Mesodermal cell (in vitro differentiated cells): ENCODE measurements at regions not wholly inside any gene's neighbourhood (a gene's known extent, or its start where the extent isn't known, plus 50 kb on each side); places are given as distances from the start of the nearest gene placed in this dataset.

Source experiments
- H3K27ac ChIP-seq: 2 replicates; pipeline ENCODE4 v1.7.0; 2013; ENCODE audit warnings: mild to moderate bottlenecking, low read depth, low read length, moderate library complexity; ENCODE audit not compliant: severe bottlenecking
- H3K36me3 ChIP-seq: 2 replicates; pipeline ENCODE4 v1.7.1; 2013; ENCODE audit warnings: mild to moderate bottlenecking, low read length, moderate library complexity; ENCODE audit not compliant: control insufficient read depth, insufficient read depth
- H3K4me1 ChIP-seq: one replicate; pipeline ENCODE4 v1.7.1; 2013; ENCODE audit warnings: mild to moderate bottlenecking, low read length; ENCODE audit not compliant: insufficient read depth, control insufficient read depth, poor library complexity, severe bottlenecking
- H3K4me3 ChIP-seq: 2 replicates; pipeline ENCODE4 v1.7.0; 2013; ENCODE audit warnings: low read length, control low read depth, mild to moderate bottlenecking; ENCODE audit not compliant: insufficient read depth, poor library complexity, severe bottlenecking; ENCODE audit errors: extremely low read depth
- H3K9me3 ChIP-seq: 2 replicates; pipeline ENCODE4 v1.7.1; 2013; ENCODE audit warnings: mild to moderate bottlenecking, low read length, moderate library complexity; ENCODE audit not compliant: control insufficient read depth
- WGBS, 2 experiments: methylation state at CpG; one replicate each; pipeline ENCODE4 v1.1.5; 2013; ENCODE audit warnings: missing lambda C conversion rate in 2 of 2; ENCODE audit not compliant: insufficient coverage in 2 of 2; 5-methylcytosine and 5-hydroxymethylcytosine counted together

DNA sequence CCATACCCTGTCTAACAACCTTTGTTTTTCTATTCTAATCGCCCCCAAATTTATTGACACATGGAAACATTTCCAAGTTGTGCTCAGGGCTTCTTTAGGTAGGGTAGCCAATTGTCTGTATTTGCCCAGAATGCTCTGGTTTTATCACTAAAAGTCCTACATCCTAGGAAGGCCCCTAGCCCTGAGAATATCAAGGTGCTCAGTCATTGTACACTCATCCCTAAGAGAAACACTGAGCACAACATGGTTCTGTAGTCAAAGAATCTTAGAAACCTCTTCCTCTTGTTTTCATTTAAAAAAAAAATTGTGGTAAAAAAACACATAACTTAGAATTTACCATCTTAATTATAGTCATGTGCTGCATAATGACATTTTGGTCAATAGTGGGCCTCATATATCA is 69.0 kb upstream of the BASP1 start:
- Histone ChIP-seq H3K9me3 (no peaks in the 10 kb centered on the region), H3K36me3 (no peaks in the 10 kb centered on the region), H3K4me3 (no peak overlapping the region), H3K4me1 (peaks cover 15% of the 10 kb centered on the region), H3K27ac (no peak overlapping the region)
- no CpG with 5 or more reads among the region's 1 CpG for WGBS, 2 experiments

DNA sequence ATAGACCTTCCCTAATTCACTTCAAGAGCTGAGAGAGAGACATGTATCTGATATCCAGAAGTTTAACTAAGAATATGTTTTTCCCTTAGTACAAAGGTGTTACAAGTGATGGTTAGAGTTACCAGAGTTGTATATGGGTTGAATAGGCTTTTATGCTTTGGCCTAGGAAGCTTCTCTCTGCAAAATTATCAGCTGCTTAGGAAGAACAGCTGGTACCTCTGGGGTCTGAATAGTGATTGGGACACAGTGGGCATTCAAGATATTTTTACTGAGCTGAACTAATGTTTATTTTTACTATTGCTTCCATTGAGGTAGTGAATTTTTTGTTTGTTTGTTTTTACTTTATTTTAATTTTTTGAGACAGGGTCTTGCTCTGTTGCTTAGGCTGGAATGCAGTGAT is 67.6 kb upstream of the BASP1 start:
- Histone ChIP-seq H3K27ac (no peak overlapping the region), H3K36me3 (no peaks in the 10 kb centered on the region), H3K9me3 (no peaks in the 10 kb centered on the region), H3K4me3 (no peak overlapping the region), H3K4me1 (peaks cover 15% of the 10 kb centered on the region)

DNA sequence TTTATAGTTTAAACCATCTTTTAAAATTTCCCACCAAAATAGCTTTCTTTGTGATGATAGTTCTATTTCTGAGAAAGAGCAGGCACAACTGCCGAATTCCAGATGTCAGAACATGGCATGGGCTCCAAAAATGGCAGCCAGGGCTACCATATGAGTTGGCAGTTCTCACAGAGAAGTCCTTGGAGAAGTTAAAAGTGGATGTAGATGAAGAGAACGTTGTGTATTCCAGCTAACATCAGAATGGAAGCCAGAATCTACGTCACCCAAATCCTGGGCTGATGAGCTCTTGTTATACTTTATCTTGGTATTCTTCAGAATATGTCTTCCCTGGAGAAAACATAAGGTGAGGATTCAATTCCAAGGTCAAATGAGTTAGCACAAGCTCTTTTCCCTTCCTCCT is 66.9 kb upstream of the BASP1 start:
- H3K4me1 ChIP-seq, result peaks cover 15% of the 10 kb centered on the region
- H3K4me3 ChIP-seq, result no peak overlapping the region
- H3K27ac ChIP-seq, result no peak overlapping the region
- H3K9me3 ChIP-seq, result no peaks in the 10 kb centered on the region
- no peaks in the 10 kb centered on the region for H3K36me3 ChIP-seq
- 93 to 100% methylated on average over 1 to 2 of the region's 3 CpGs for WGBS, 2 experiments

DNA sequence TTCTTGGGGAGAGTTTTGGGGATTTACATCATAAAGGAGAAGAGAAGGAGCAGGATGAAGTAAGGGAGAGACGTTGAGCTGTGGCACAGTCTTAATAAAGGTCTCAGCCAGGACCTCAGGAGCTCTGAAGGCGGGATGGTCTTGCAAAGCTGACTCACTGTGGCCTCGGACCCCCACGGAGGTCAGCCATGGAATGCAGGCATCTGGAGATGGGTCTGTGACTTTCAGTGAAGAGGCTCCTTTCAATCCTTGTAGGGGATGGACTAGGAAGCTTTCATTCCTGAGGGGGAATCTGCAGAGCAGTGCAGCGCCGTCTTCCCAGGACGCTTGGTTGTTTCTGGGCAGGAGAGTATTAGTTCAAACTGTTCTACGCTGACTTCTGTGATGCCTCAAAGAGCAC is 65.7 kb upstream of the BASP1 start:
- H3K27ac ChIP-seq, result no peak overlapping the region
- no peaks in the 10 kb centered on the region for H3K36me3 ChIP-seq
- no peaks in the 10 kb centered on the region for H3K9me3 ChIP-seq
- H3K4me3 ChIP-seq, result no peak overlapping the region
- peaks cover 15% of the 10 kb centered on the region for H3K4me1 ChIP-seq
- 45 to 48% methylated on average over 4 to 8 of the region's 8 CpGs for WGBS, 2 experiments

DNA sequence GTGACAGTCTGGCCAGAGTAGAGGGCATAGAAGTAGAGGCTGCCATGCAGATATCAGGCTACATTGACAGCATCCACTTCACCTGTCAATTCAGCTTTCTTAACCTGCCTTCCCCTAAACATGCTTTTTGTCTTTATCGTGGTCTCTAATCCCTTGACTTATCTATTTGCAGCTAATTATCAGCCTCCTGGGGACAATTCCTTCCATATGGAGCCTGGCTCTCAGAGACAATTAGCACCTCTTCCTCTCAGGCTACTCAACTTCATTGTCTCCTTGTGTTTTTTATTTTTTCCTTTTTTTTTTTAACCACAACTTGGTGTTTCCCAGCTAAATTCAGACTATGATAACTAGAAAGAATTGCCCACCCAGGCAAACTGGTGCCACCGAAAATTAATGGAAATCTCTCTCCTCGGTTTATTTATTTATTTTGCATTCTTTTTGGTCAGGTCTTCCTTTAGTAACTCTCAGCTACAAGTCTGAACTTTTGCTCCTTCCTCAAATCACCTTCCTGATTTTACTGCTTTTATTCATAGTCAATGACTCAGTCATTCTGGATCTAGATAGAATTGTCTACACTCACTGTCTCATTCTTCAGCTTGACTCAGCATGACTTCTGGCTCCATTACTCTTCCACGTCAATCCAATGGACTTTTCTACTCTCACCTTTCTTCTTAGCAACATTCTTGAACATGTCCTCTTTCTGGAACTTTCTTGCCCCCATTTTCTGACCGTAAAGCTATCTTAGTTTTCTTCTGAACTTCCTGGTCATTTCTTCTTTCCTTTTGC is 63.0 kb upstream of the BASP1 start:
- no peak overlapping the region for H3K4me3 ChIP-seq
- H3K36me3 ChIP-seq, result no peaks in the 10 kb centered on the region
- H3K4me1 ChIP-seq, result peaks cover 25% of the 10 kb centered on the region
- WGBS, 2 experiments, result 64 to 88% methylated on average over 3 to 5 of the region's 5 CpGs
- no peak overlapping the region for H3K27ac ChIP-seq
- peaks cover 6% of the 10 kb centered on the region for H3K9me3 ChIP-seq

DNA sequence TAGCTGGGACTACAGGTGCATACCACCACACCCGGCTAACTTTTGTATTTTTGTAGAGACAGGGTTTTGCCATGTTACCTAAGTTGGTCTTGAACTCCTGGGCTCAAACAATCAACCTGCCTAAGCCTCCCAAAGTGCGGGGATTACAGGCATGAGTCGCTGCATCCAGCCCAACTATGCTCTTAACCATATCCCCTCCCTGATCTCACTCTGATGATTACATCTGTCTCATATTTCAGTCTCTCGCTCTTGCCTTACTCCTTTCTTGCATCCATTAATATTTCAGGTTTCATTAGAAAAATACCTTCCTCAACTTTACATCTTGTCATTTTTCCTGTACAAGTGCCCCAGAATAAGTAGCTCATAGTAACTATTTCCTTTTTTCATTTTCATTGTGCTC is 61.0 kb upstream of the BASP1 start:
- WGBS, 2 experiments, result 92 to 98% methylated on average over 3 to 4 of the region's 4 CpGs
- no peak overlapping the region for H3K27ac ChIP-seq
- H3K36me3 ChIP-seq, result no peaks in the 10 kb centered on the region
- H3K4me3 ChIP-seq, result no peak overlapping the region
- H3K4me1 ChIP-seq, result peaks cover 24% of the 10 kb centered on the region
- H3K9me3 ChIP-seq, result peaks cover 6% of the 10 kb centered on the region

DNA sequence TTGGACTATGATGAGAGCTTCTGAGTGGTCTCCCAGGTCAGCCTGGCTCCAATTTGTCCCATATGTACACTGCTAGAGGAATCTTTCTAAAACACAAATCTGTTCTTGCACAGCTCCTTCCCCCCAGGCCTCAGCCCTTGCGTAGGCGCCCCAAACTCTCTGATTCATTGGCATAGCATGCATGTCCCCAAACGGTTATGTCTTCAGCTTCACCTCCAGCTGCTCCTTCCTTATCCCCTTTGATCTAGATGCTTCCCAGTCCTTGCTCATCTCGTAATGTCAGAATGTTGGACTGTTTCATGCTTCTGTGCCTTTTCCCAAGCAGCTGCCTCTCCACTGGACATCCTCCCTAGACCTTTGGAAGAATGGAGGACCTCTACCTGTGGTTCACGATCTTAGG is 60.1 kb upstream of the BASP1 start:
- Histone ChIP-seq H3K27ac (no peak overlapping the region), H3K4me1 (peaks cover 16% of the 10 kb centered on the region), H3K4me3 (no peak overlapping the region), H3K9me3 (peaks cover 6% of the 10 kb centered on the region), H3K36me3 (no peaks in the 10 kb centered on the region)
- whole genome bisulfite sequencing, 2 experiments, result 95 to 96% methylated on average over 5 of the region's 5 CpGs

DNA sequence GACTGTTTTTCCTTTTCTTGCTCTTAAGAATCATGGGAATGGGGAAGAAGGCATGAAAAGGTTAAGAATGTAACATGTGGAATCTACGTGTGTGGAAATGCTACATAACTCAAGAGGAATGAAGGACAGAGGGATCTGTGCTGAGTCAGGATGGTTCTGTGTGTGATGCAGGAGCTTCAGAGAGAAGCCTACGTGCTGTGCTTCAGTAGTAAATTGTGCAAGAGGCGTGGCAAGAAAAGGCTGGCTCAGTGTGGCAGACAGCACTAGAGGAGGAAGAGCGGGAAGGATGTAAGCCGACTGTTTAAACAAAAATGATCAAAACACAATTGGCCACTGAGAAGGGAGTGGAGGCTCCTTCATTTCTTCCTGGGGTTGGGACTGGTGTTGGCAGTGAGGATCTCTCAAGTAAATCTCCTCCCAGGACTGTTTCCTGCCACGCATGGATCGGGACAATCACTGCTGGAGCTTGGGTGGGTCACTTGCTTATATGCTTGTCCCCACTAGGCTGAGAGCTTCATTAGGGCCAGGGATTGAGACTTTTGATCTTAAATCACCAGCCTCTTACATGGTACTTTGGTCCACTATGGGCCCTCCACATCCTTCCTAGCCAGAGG is 59.4 kb upstream of the BASP1 start:
- WGBS, 2 experiments, result 94 to 95% methylated on average over 5 of the region's 7 CpGs
- H3K4me3 ChIP-seq, result no peak overlapping the region
- H3K36me3 ChIP-seq, result no peaks in the 10 kb centered on the region
- H3K9me3 ChIP-seq, result peaks cover 9% of the 10 kb centered on the region
- H3K4me1 ChIP-seq, result peaks cover 10% of the 10 kb centered on the region
- no peak overlapping the region for H3K27ac ChIP-seq

DNA sequence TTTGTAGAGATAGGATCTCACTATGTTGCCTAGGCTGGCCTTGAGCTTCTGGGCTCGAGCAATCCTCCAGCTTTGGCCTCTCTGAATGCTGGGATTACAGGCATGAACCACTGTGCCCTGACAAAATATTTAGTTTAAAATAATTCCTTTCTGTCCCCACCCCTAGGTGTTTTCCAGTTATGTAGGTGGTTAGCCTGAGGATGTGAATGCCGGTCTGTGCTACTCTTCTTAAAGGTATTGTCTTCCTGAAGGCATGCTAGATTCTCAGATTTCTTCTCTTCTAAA is 56.7 kb upstream of the BASP1 start:
- Histone ChIP-seq H3K4me1 (peaks cover 10% of the 10 kb centered on the region), H3K9me3 (peaks cover 9% of the 10 kb centered on the region), H3K27ac (no peak overlapping the region), H3K4me3 (no peak overlapping the region), H3K36me3 (no peaks in the 10 kb centered on the region)
- WGBS, 2 experiments, result 88% methylated on average over 1 of the region's 2 CpGs; no CpG with 5 or more reads in 1 of the 2 experiments

DNA sequence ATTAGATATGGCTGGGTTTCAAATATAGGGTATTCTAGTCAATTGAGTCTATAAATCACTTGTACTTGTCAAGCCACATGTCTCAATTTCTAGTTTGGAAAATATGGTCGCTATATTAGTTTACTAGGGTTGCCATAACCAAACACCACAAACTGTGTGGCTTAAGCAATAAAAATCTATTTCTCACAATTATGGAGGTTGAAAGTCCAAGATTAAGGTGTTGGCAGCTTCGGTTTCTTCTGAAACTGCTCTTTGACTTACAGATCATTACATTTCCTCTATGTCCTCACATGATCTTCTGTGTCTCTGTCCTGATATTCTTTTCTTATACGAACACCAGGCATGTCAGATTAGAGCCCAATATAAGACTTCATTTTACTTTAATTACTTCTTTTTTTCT is 55.8 kb upstream of the BASP1 start:
- H3K4me3 ChIP-seq, result no peak overlapping the region
- H3K4me1 ChIP-seq, result peaks cover 10% of the 10 kb centered on the region
- H3K27ac ChIP-seq, result no peak overlapping the region
- 89 to 100% methylated on average over 1 to 2 of the region's 3 CpGs for WGBS, 2 experiments
- H3K9me3 ChIP-seq, result peaks cover 9% of the 10 kb centered on the region
- H3K36me3 ChIP-seq, result no peaks in the 10 kb centered on the region

DNA sequence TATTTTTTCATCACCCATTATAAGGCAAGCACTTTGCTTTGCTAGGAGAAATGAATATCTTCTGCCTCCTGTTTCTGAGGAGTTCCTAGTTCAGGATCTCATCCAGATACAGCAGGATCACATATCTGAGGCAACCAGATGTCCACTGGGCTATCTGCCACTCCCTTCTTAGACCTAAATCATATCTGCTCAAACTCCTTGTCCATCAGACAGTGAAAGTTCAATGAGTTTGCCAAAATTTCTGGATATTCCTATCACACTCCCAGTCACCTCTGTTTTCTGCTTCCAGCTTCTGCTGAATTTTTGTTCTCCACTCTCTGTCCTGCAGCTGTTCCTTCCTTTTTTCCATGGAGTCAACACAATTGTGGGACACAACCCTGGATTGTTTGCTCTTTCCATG is 54.2 kb upstream of the BASP1 start:
- peaks cover 14% of the 10 kb centered on the region for H3K4me1 ChIP-seq
- H3K36me3 ChIP-seq, result no peaks in the 10 kb centered on the region
- no peak overlapping the region for H3K27ac ChIP-seq
- H3K4me3 ChIP-seq, result no peak overlapping the region
- peaks cover 3% of the 10 kb centered on the region for H3K9me3 ChIP-seq
